ENCODE measurements at regions not wholly inside any gene's neighbourhood (a gene's known extent, or its start where the extent isn't known, plus 50 kb on each side); places are given as distances from the start of the nearest gene placed in this dataset.

GRCh38 chr7:41058986-41059741 is 643.7 kb downstream of the INHBA start:
- H3K27ac ChIP-seq = no peak overlapping the region
- peaks cover 0 to 11% of the 10 kb centered on the region in 2 donors for H3K9me3 ChIP-seq
- H3K27me3 ChIP-seq = no peaks in the 10 kb centered on the region
- H3K4me1 ChIP-seq = no peaks in the 10 kb centered on the region
- intact Hi-C loops (cut with DNase I) = no loop called here
- ATAC-seq = peak; percentile 90
- DNase-seq = no peak
- no peak overlapping the region for H3K4me3 ChIP-seq
- H3K36me3 ChIP-seq = no peaks in the 10 kb centered on the region
- TF ChIP-seq CTCF (IDR thresholded peaks at IDR 0.05) = no peak

GRCh38 chr7:41054960-41055661 is 647.8 kb downstream of the INHBA start:
- no peak for DNase-seq
- no peak overlapping the region for H3K4me3 ChIP-seq
- TF ChIP-seq CTCF (IDR thresholded peaks at IDR 0.05) = no peak
- H3K27me3 ChIP-seq = no peaks in the 10 kb centered on the region
- intact Hi-C loops (cut with DNase I) = no loop called here
- no peaks in the 10 kb centered on the region for H3K4me1 ChIP-seq
- H3K27ac ChIP-seq = no peak overlapping the region
- H3K36me3 ChIP-seq = no peaks in the 10 kb centered on the region
- peaks cover 0 to 11% of the 10 kb centered on the region in 2 donors for H3K9me3 ChIP-seq
- no peak for ATAC-seq

GRCh38 chr7:41053820-41054219 is 649.1 kb downstream of the INHBA start:
- no peak for TF ChIP-seq CTCF (IDR thresholded peaks at IDR 0.05)
- ATAC-seq (no peak), DNase-seq (no peak)
- no peaks in the 10 kb centered on the region for H3K27me3 ChIP-seq
- intact Hi-C loops (cut with DNase I) = no loop called here
- no peak overlapping the region for H3K4me3 ChIP-seq
- no peak overlapping the region for H3K27ac ChIP-seq
- H3K9me3 ChIP-seq = peaks cover 0 to 11% of the 10 kb centered on the region in 2 donors
- no peaks in the 10 kb centered on the region for H3K4me1 ChIP-seq
- no peaks in the 10 kb centered on the region for H3K36me3 ChIP-seq

- no peaks in the 10 kb centered on the region for H3K27me3 ChIP-seq
- H3K4me3 ChIP-seq = no peak overlapping the region
- intact Hi-C loops (cut with DNase I) = no loop called here
- no peaks in the 10 kb centered on the region for H3K36me3 ChIP-seq
- H3K27ac ChIP-seq = no peak overlapping the region
- DNase-seq = no peak
- H3K4me1 ChIP-seq = no peaks in the 10 kb centered on the region
- peaks cover 0 to 6% of the 10 kb centered on the region in 2 donors for H3K9me3 ChIP-seq
- no peak for TF ChIP-seq CTCF (IDR thresholded peaks at IDR 0.05)
- ATAC-seq = no peak
Observed at GRCh38 chr7:41052736-41053135, 650.2 kb downstream of the INHBA start.

GRCh38 chr7:41052201-41052600 is 650.7 kb downstream of the INHBA start:
- ATAC-seq = no peak
- intact Hi-C loops (cut with DNase I) = no loop called here
- no peak for TF ChIP-seq CTCF (IDR thresholded peaks at IDR 0.05)

More at GRCh38 chr7:41052201-41052600, 650.7 kb downstream of the INHBA start:
- H3K4me3 ChIP-seq = no peak overlapping the region
- H3K27me3 ChIP-seq = no peaks in the 10 kb centered on the region
- H3K9me3 ChIP-seq = peaks cover 0 to under 1% of the 10 kb centered on the region in 2 donors
- no peaks in the 10 kb centered on the region for H3K36me3 ChIP-seq
- H3K27ac ChIP-seq = no peak overlapping the region
- no peaks in the 10 kb centered on the region for H3K4me1 ChIP-seq
- no peak for DNase-seq

Measured in left lung (tissue), 4 donors.